ENCODE measurements at regions not wholly inside any gene's neighbourhood (a gene's known extent, or its start where the extent isn't known, plus 50 kb on each side); places are given as distances from the start of the nearest gene placed in this dataset.
"Not testable (repeated sequence)": the region's sequence is repeated elsewhere in the genome, so short reads cannot be mapped to it uniquely, and the experiment has no call there.

- no peak for DNase-seq (ENCODE audit: extremely low read depth, low read depth)
These were observed 121.6 kb downstream of the TMEM121 start for GRCh38 chr14:105647784-105648608.

GRCh38 chr14:105648609-105649535, 122.5 kb downstream of the TMEM121 start:
- DNase-seq (ENCODE audit: extremely low read depth, low read depth) = not testable (repeated sequence)

More at GRCh38 chr14:105647784-105648608, 121.6 kb downstream of the TMEM121 start:
- TF ChIP-seq CTCF (IDR thresholded peaks at IDR 0.05; ENCODE audit: low read depth, low read length) = no peak

DNA sequence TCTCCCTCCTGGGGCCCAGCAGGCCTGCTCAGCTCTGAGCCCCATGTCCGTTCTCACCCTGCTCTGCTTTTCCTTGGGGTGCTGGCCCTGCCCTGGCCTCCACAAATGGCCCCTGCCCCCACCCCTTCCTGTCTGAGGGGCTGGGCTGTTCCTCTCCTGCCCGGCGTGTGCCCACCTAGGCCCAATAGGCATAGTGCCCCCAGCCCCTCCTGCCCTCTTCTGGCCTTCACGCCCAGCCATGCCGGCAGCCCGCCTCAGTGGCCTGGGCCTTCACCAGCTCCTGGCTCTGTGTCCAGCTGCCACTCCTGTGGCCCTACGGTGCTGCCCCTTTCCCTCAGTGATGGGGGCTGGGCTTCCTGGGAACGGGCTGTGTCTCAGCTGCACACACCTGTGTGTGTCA, 125.9 kb downstream of the TMEM121 start:
- DNase-seq (ENCODE audit: extremely low read depth, low read depth) = not testable (repeated sequence)

- not testable (repeated sequence) for DNase-seq (ENCODE audit: extremely low read depth, low read depth)
These were observed 127.5 kb downstream of the TMEM121 start for GRCh38 chr14:105653921-105654320.

DNA sequence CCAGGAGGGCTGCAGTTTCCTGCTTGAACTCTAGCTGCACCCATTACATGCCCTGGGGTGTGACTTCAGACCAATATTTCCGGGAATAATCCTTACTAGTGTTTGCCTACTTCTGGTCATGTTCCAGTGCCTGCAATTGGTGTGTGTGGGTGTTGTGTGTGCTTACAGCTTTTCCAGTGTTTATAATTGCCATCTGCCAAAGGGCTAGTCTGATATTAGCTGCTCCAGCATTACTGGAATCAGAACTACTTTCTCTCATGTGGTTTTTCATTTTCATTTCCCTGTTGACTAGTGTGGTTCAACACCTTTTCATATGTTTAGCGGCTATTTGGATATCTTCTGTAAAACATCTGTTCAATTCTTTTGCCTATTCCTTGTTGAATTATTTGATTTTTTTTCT, 132.9 kb downstream of the TMEM121 start:
- DNase-seq (ENCODE audit: extremely low read depth, low read depth) = not testable (repeated sequence)

DNA sequence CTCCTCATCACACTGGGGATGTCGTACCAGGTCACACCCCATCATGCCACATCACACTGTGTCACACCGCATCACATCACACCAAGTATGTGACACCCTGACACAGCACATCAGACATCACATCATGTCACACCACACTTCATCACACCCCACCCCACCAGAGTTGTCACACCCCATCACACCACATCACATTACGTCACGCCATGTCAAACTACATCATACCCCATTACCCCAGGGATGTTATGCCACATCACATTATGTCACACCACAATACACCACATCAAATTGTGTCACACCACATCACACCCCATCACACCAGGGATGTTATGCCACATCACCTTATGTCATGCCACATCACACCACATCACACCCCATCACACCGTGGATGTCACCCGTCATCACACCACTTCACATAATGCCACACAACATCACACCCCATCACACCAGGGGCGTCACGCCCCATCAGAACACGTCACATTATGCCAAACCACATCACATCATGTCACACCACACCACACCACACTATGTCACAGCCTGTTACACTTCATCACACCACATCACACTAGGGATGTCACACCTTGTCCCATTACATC, 133.6 kb downstream of the TMEM121 start:
- DNase-seq (ENCODE audit: extremely low read depth, low read depth) = no peak
- TF ChIP-seq CTCF (IDR thresholded peaks at IDR 0.05; ENCODE audit: low read depth, low read length) = no peak

GRCh38 chr14:105660816-105661531, 134.6 kb downstream of the TMEM121 start:
- DNase-seq (ENCODE audit: extremely low read depth, low read depth) = no peak
- TF ChIP-seq CTCF (IDR thresholded peaks at IDR 0.05; ENCODE audit: low read depth, low read length) = no peak

DNA sequence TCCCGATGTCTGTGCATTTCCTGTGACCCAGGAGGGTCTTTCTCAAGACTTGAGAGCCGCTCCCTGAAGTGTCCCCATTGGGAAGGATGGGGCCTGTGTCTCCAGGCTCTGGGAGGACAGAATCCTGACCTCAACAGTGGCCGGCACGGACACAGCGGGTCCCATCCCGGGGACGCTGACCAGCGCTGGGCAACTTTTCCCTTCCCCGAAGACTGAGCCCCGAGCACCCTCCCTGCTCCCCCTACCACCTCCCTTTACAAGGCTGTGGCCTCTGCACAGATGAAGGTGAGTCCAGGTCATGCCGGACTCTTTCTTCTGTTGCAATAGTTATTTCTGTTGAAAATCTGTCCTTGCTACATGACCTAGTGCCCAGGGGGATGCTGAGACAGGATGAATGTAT, 135.7 kb downstream of the TMEM121 start:
- DNase-seq (ENCODE audit: extremely low read depth, low read depth) = not testable (repeated sequence)

- DNase-seq (ENCODE audit: extremely low read depth, low read depth) = not testable (repeated sequence)
These were observed 136.2 kb downstream of the TMEM121 start for GRCh38 chr14:105662592-105662991.

DNA sequence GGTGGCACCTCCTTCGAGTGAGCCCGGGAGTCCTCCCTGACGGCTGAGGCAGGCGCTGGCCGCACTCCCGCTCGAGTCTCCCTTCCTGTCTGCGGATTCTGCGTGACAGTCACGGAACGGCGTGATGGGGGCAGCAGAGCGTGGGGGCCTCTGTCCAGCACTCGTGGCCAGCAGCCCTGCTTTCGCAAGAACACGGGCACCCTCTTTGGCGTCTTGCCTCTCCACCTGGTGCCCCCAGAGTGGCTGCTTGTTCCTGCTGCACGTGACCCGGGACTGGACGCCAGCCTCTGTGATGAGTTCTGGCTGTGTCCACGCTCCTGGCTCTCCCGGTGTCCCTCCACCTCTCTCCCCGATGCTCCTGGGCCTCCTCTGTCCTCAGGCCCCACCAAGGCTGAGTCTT, 136.9 kb downstream of the TMEM121 start:
- DNase-seq (ENCODE audit: extremely low read depth, low read depth) = not testable (repeated sequence)

GRCh38 chr14:105663818-105664596, 137.6 kb downstream of the TMEM121 start:
- not testable (repeated sequence) for DNase-seq (ENCODE audit: extremely low read depth, low read depth)
